NB4 (cell line): ENCODE measurements at regions not wholly inside any gene's neighbourhood (a gene's known extent, or its start where the extent isn't known, plus 50 kb on each side); places are given as distances from the start of the nearest gene placed in this dataset.

Experiments used
- MYC ChIP-seq: IDR thresholded peaks from 2 replicates; pipeline ENCODE4 v1.6.1; 2011; ENCODE audit warnings: low read depth, low read length
- POLR2A ChIP-seq: IDR thresholded peaks from 2 replicates; pipeline ENCODE4 v1.6.1; 2011; ENCODE audit warnings: mild to moderate bottlenecking; ENCODE audit not compliant: insufficient read length; ENCODE audit errors: extremely low read depth
- TF ChIP-seq, protein P1 (sequence below): IDR thresholded peaks from 2 replicates; pipeline ENCODE4 v1.6.1; 2011; ENCODE audit warnings: low read depth, low read length
- TF ChIP-seq, protein P2 (sequence below): IDR thresholded peaks from one replicate; pipeline ENCODE4 v1.5.1; 2012; ENCODE audit warnings: low read depth, low read length

DNA sequence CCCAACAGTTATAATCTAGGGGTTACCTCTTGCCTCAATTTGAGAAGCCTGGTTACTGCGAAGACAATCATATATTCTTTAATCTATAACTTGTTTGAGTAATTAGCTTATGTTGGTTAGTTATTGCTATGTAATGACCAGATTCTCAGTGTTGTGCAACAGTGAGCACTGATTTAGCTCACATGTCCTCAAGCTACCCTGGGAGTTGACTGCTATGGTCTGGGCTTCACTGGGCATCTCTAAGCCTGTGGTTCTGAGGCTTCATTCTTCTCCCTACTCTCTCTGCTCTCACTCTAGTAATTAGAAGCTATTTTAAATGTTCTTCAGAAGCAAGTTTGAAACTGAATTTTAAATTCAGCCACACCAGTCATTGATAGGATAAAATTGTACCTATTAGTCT is 371.8 kb downstream of the PBX1 start:
- TF ChIP-seq, protein P1, sequence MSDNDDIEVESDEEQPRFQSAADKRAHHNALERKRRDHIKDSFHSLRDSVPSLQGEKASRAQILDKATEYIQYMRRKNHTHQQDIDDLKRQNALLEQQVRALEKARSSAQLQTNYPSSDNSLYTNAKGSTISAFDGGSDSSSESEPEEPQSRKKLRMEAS, result no peak
- TF ChIP-seq, protein P2, sequence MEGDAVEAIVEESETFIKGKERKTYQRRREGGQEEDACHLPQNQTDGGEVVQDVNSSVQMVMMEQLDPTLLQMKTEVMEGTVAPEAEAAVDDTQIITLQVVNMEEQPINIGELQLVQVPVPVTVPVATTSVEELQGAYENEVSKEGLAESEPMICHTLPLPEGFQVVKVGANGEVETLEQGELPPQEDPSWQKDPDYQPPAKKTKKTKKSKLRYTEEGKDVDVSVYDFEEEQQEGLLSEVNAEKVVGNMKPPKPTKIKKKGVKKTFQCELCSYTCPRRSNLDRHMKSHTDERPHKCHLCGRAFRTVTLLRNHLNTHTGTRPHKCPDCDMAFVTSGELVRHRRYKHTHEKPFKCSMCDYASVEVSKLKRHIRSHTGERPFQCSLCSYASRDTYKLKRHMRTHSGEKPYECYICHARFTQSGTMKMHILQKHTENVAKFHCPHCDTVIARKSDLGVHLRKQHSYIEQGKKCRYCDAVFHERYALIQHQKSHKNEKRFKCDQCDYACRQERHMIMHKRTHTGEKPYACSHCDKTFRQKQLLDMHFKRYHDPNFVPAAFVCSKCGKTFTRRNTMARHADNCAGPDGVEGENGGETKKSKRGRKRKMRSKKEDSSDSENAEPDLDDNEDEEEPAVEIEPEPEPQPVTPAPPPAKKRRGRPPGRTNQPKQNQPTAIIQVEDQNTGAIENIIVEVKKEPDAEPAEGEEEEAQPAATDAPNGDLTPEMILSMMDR, result no peak
- TF ChIP-seq POLR2A, result no peak
- no peak for TF ChIP-seq MYC
